OCI-LY1 (cell line): ENCODE measurements at regions not wholly inside any gene's neighbourhood (a gene's known extent, or its start where the extent isn't known, plus 50 kb on each side); places are given as distances from the start of the nearest gene placed in this dataset.

Source experiments
- H2AFZ ChIP-seq: fragments of 200-600 bp; sonication (generic), shearing (Covaris generic); 2 replicates; pipeline ENCODE4 v1.6.0; 2014; ENCODE audit warnings: antibody characterized with exemption, mild to moderate bottlenecking, low read length
- H3F3A ChIP-seq: fragments of 200-600 bp; sonication (generic), shearing (Covaris generic); 2 replicates; pipeline ENCODE4 v1.6.0; 2014; ENCODE audit warnings: mild to moderate bottlenecking, antibody characterized with exemption, low read length, moderate library complexity; ENCODE audit not compliant: insufficient read depth
- H3K27ac ChIP-seq: fragments of 200-600 bp; sonication (generic); 2 replicates; pipeline ENCODE4 v1.5.1; 2014; ENCODE audit warnings: low read length, mixed run types, mild to moderate bottlenecking, low read depth; ENCODE audit not compliant: poor library complexity, severe bottlenecking
- H3K27me3 ChIP-seq: fragments of 200-600 bp; sonication (generic); 2 replicates; pipeline ENCODE4 v1.6.0; 2014; ENCODE audit warnings: antibody characterized with exemption, mild to moderate bottlenecking, low read length, moderate library complexity; ENCODE audit not compliant: insufficient read depth
- H3K36me3 ChIP-seq: fragments of 200-600 bp; sonication (generic); 2 replicates; pipeline ENCODE4 v1.6.1; 2014; ENCODE audit warnings: mild to moderate bottlenecking, antibody characterized with exemption, low read length, moderate library complexity, mixed read lengths; ENCODE audit not compliant: insufficient read depth
- H3K4me1 ChIP-seq: fragments of 200-600 bp; sonication (generic); 2 replicates; pipeline ENCODE4 v1.5.1; 2014; ENCODE audit warnings: mild to moderate bottlenecking, low read length, moderate library complexity; ENCODE audit not compliant: insufficient read depth, severe bottlenecking
- H3K4me2 ChIP-seq: fragments of 200-600 bp; sonication (generic), shearing (Covaris generic); 2 replicates; pipeline ENCODE4 v1.6.1; 2014; ENCODE audit warnings: low read length
- H3K4me3 ChIP-seq: fragments of 200-600 bp; sonication (generic); 2 replicates; pipeline ENCODE4 v1.5.1; 2014; ENCODE audit warnings: low read length, low read depth, mild to moderate bottlenecking, mixed read lengths; ENCODE audit not compliant: poor library complexity, severe bottlenecking
- H3K79me2 ChIP-seq: fragments of 200-600 bp; shearing (Covaris generic); 2 replicates; pipeline ENCODE4 v1.6.1; 2016; ENCODE audit warnings: mixed run types, low read length, mixed read lengths; ENCODE audit not compliant: insufficient read depth
- H3K9ac ChIP-seq: fragments of 200-600 bp; sonication (generic), shearing (Covaris generic); 2 replicates; pipeline ENCODE4 v1.6.1; 2014; ENCODE audit warnings: mild to moderate bottlenecking, low read length, mixed read lengths
- H3K9me2 ChIP-seq: fragments of 200-600 bp; sonication (generic), shearing (Covaris generic); 2 replicates; pipeline ENCODE4 v1.6.1; 2014; ENCODE audit warnings: low read depth, mild to moderate bottlenecking, low read length, mixed read lengths
- H3K9me3 ChIP-seq: fragments of 200-600 bp; shearing (Covaris generic); 2 replicates; pipeline ENCODE4 v1.6.1; 2014; ENCODE audit warnings: low read length, mixed read lengths
- H4K20me1 ChIP-seq: fragments of 200-600 bp; sonication (generic), shearing (Covaris generic); 2 replicates; pipeline ENCODE4 v1.6.0; 2016; ENCODE audit warnings: mild to moderate bottlenecking, low read length; ENCODE audit not compliant: insufficient read depth
- CTCF ChIP-seq: fragments of 200-600 bp; sonication (generic), shearing (Covaris generic); IDR thresholded peaks from 2 replicates; pipeline ENCODE4 v1.5.1; 2017; ENCODE audit warnings: mild to moderate bottlenecking, antibody characterized with exemption, low read length, moderate library complexity, mixed read lengths
- EZH2 ChIP-seq: fragments of 200-600 bp; sonication (generic), shearing (Covaris generic); IDR thresholded peaks from 2 replicates; pipeline ENCODE4 v1.8.0; 2017; ENCODE audit warnings: borderline replicate concordance, mixed run types, mild to moderate bottlenecking, antibody characterized with exemption, low read length, moderate library complexity, mixed read lengths

DNA sequence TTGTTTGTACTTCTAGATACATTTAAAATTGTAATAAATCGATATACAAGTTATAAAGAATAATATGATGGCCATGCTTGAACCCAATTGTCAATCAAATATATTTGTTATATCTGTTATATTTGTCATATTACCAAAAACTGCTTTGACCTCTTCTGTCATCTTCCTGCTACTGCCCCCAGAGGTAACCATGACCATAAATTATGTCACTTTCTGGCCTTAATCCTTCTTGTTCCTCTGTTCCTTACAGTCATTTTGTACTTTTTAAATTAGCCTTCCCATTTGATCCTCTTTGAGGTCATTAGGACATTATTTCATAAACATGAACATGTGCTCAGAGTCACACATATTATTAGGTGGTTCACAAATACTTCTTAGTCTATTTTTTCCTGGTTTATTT, 124.7 kb downstream of the HFE start:
- Histone ChIP-seq H3K9ac (no peak overlapping the region), H3F3A (peaks cover 13% of the 10 kb centered on the region), H2AFZ (no peak overlapping the region), H3K4me3 (no peak overlapping the region), H3K27me3 (no peaks in the 10 kb centered on the region), H4K20me1 (no peaks in the 10 kb centered on the region), H3K27ac (peak overlapping the region; percentile 54), H3K9me2 (no peaks in the 10 kb centered on the region), H3K79me2 (no peaks in the 10 kb centered on the region), H3K4me2 (no peak overlapping the region), H3K4me1 (peaks cover 23% of the 10 kb centered on the region), H3K9me3 (no peaks in the 10 kb centered on the region), H3K36me3 (no peaks in the 10 kb centered on the region)
- TF ChIP-seq EZH2, result no peak
- no peak for TF ChIP-seq CTCF

DNA sequence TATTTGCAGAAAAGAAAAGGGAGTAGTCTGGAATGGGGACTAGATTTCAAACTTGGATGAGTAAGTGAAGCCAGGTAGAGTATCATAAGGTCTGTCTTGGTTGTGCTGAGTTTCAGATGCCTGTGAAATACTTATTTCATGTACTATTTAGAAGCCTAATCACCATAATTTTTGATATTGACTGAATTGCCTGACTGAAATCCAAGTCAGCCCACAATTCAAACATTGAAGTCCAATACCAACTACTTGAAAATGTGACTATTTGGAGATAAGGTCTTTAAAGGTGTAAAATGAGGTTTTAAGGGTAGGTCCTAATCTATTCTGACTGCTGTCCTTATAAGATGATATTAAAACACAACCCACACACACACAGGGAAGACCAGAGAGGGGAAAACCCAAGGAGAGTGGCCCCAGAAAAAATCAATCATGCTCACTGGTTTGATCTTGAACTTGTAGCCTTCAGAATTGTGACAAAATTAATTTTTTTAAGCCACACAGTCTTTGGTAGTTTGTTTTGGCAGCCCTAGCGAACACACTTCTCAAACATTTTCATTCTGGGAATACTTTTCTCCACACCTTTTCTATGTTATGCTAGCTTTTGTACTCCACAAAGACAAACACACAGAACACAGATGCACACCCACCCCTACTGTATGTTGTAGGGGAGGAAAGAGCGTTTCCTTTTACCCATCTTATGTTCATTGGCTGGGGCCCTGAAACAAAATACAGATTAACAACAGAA, 126.3 kb downstream of the HFE start:
- Histone ChIP-seq H3K27ac (peak overlapping the region; percentile 71), H3K36me3 (no peaks in the 10 kb centered on the region), H4K20me1 (no peaks in the 10 kb centered on the region), H3K4me1 (peaks cover 28% of the 10 kb centered on the region), H3K9ac (no peak overlapping the region), H2AFZ (no peak overlapping the region), H3K27me3 (no peaks in the 10 kb centered on the region), H3F3A (peaks cover 14% of the 10 kb centered on the region), H3K4me3 (no peak overlapping the region), H3K9me3 (no peaks in the 10 kb centered on the region), H3K79me2 (no peaks in the 10 kb centered on the region), H3K9me2 (no peaks in the 10 kb centered on the region), H3K4me2 (no peak overlapping the region)
- TF ChIP-seq CTCF (no peak), EZH2 (no peak)

DNA sequence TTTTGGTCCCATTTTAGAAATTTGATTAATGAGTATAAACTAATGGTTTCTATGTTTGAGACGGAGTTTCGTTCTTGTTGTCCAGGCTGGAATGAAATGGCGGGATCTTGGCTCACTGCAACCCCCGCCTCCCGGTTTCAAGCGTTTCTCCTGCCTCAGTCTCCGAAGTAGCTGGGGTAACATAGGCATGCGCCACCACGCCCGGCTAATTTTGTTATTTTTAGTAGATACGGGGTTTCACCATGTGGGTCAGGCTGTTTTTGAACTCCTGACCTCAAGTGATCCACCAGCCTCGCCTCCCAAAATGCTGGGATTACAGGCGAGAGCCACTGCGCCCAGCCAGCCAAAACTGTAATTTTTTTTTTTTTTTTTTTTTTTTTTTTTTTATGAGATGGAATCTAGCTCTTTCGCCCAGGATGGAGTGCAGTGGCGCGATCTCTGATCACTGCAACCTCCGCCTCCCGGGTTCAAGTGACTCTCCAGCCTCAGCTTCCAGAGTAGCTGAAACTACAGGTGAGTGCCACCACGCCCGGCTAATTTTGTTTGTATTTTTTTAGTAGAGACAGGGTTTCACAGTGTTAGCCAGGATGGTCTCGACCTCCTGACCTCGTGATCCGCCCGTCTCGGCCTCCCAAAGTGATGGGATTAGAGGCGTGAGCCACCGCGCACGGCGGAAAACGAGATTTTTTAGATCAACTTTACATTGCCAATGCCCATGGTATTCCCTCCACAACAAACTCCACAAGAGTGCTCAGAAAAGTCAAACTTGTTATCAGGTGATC, 127.8 kb downstream of the HFE start:
- Histone ChIP-seq H3K9me2 (no peaks in the 10 kb centered on the region), H3K4me3 (peak overlapping the region; percentile 69), H3F3A (peaks cover 14% of the 10 kb centered on the region), H3K79me2 (0 out of 2 replicates have a peak, but pooled peaks cover 9% of the 10 kb centered on the region), H3K9ac (peak overlapping the region; percentile 80), H2AFZ (no peak overlapping the region), H3K36me3 (no peaks in the 10 kb centered on the region), H3K4me2 (peak overlapping the region; percentile 91), H4K20me1 (no peaks in the 10 kb centered on the region), H3K4me1 (peaks cover 42% of the 10 kb centered on the region), H3K27ac (peak overlapping the region; percentile 98), H3K27me3 (no peaks in the 10 kb centered on the region), H3K9me3 (no peaks in the 10 kb centered on the region)
- TF ChIP-seq CTCF, result no peak
- TF ChIP-seq EZH2, result no peak
